ENCODE measurements at regions not wholly inside any gene's neighbourhood (a gene's known extent, or its start where the extent isn't known, plus 50 kb on each side); places are given as distances from the start of the nearest gene placed in this dataset.
A peak's percentile ranks its signal among the peaks of the same experiment; 100 is the strongest.

GRCh38 chr4:69025191-69025998 lies 70.9 kb upstream of the UGT2B7 start (continued):
- TF ChIP-seq ZNF512B (CRISPR knock-in tag; IDR thresholded peaks at IDR 0.05; ENCODE audit: borderline replicate concordance) (peak; percentile 82; the same call in 1 of the 2 replicates), ZNF446 (CRISPR knock-in tag; IDR thresholded peaks at IDR 0.05) (no peak), TAF1 (CRISPR knock-in tag; IDR thresholded peaks at IDR 0.05) (peak; percentile 19; the same call in 1 of the 2 replicates), HOXA3 (CRISPR knock-in tag; IDR thresholded peaks at IDR 0.05) (0 out of 2 replicates have a peak, but pooled peaks have one; percentile 42), NR2F6 (IDR thresholded peaks at IDR 0.05) (no peak), NR2F6 (CRISPR knock-in tag; IDR thresholded peaks at IDR 0.05) (no peak), RBFOX2 (IDR thresholded peaks at IDR 0.05; ENCODE audit: low read depth, low read length) (peak; percentile 34; the same call in 1 of the 2 replicates), ZNF674 (CRISPR knock-in tag; IDR thresholded peaks at IDR 0.05; ENCODE audit: low read depth) (no peak), ZNF121 (CRISPR knock-in tag; IDR thresholded peaks at IDR 0.05) (no peak), ZNF460 (CRISPR knock-in tag; IDR thresholded peaks at IDR 0.05; ENCODE audit: borderline replicate concordance) (no peak), HOXA5 (CRISPR knock-in tag; IDR thresholded peaks at IDR 0.05) (no peak), ZNF670 (CRISPR knock-in tag; IDR thresholded peaks at IDR 0.05; ENCODE audit: borderline replicate concordance) (no peak), REPIN1 (CRISPR knock-in tag; IDR thresholded peaks at IDR 0.05; ENCODE audit: borderline replicate concordance, low read depth) (peak; percentile 37; the same call in 1 of the 2 replicates)

All from HepG2 (cell line).